ENCODE measurements at regions not wholly inside any gene's neighbourhood (a gene's known extent, or its start where the extent isn't known, plus 50 kb on each side); places are given as distances from the start of the nearest gene placed in this dataset.
A peak's percentile ranks its signal among the peaks of the same experiment; 100 is the strongest.
"Not testable (repeated sequence)": the region's sequence is repeated elsewhere in the genome, so short reads cannot be mapped to it uniquely, and the experiment has no call there.

DNA sequence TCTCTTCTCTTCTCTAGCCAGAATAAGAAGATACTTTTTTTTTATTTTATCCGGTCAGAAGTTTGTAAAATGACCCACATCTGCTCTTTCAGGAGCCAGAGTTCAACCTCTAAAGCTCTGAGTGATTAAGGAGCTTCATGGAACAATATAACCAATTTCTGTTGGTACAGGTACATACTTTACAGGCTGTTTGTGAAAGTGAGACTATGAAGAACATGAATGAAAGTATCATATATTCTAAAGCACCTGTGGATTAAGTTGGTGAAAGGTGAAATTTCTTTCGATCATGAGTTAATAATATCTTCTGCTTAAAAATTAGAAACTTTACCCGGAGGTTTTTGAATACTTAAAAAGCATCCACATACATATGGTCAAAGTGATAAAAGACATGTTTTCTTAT is 65.2 kb downstream of the DMRT2 start:
- no peak for DNase-seq (ENCODE audit: low read depth)

DNA sequence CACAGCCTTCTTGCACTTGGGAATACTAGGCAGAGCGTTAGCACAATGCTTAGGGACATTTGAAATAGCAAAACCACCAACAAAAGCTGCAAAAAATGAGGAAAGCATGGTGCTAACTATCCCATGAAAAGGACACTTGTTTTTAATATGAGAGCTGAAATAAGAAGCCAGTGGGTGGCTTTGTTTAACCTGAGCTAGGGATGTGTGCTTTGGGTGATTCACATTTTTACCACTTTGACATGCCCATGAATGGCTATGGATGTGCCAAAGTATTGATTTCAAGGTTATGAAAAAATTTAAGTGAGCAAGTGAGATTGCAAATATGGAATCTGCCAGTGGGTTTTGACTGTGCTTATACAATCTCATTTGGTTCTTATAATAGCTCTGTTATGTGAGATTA is 67.3 kb downstream of the DMRT2 start:
- DNase-seq (ENCODE audit: low read depth): no peak

DNA sequence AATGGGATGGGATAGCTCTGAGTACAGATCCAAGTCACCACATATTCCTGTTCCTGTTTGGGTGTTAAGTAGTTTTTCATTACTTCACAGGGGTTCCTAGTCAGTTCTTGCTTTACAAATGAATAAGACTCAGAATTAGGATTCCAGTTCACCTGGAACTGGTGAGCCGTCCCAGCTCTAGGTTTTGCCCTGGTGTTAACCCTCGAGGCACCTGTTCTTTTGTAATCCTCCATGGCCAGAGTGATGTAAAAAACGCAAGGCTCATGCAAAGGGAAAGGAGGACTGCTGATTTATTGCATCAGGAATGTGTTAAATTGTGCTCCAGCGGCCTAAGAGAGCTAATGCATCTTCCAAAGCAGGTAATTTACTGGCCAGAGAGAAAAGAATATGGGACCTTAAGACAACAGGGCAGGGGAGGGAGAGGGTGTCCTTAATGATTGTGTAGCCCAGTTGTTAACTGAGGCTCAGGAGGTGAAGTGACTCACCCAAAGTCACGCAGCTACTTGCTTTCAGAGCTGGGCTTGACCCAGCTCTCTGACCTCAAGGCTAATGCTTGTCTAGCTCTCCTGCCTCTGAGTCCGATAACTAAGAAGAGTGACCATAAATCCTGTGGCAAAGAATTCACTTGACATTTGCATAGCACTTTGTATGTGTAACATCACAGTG is 70.5 kb downstream of the DMRT2 start:
- DNase-seq (ENCODE audit: low read depth): no peak

DNA sequence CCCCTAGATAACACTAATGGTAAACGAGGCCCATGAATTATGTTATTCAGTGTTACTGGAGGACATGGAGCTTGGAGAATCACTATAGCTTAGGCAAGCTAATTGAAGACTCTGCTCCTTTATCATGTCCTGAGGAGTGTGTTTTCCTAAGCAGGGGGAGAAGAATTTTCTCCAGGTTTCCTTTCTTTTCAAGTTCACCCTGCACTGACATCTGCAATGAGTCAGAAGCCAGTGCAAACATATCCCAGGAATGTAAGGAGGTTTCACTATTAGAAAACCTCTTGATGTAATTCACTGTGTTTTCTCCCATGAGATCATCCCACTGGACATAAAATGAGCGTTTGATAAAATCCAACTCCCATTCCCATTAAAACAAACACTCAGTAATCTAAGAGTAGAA is 75.6 kb downstream of the DMRT2 start:
- peak; percentile 81 for DNase-seq (ENCODE audit: low read depth)

DNA sequence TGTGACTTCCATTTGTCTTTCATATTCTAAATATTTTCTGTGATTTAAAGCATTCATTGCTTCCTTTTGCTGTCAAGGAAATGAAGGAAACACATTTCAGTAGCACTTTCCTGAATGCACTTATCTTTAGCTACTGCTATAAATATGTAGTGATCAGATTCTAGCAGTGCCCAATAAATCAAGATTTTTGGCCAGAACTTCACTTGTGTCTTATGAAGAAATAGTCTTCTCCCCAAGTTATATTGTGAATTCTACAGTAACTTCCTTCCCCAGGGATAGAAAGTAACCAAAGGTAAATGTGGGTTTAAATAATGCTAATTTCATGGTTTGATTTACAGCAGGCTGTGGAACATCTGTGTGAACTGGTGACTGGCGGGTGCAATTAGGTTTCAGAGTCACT is 77.9 kb downstream of the DMRT2 start:
- no peak for DNase-seq (ENCODE audit: low read depth)

DNA sequence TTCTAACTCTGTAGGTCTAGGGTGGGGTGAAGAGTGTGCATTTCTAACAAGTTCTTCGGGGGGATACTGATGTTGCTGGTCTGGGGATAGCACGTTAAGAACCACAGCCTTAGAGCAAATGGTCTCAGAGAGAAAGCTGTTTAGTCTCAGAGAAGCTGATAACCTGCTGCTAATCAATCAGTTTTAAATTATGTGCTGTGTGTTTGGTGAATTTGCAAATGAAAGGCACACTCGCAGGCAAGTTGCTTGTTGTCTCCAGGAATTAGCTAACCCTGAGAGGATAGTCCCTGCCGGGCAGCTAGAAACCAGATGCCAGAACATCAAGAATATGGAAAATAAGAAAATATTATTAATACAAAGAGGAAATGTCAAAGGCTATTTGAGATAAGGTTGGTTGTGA is 79.2 kb downstream of the DMRT2 start:
- no peak for DNase-seq (ENCODE audit: low read depth)

DNA sequence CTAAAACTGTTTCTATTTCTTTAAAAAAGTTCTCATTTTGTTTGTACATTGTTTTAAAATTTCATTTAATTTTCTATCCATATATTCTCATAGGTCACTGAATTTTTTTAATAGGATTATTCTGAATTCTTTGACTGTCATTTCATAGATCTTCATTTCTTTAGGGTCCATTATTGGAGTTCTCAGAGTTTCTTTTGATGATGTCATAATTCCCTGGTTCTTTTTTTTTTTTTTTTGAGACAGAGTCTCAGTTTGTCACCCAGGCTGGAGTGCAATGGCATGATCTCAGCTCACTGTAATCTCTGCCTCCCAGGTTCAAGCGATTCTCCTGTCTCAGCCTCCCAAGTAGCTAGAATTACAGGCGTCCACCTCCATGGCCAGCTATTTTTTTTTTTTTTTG is 89.9 kb downstream of the DMRT2 start:
- DNase-seq (ENCODE audit: low read depth): no peak

DNA sequence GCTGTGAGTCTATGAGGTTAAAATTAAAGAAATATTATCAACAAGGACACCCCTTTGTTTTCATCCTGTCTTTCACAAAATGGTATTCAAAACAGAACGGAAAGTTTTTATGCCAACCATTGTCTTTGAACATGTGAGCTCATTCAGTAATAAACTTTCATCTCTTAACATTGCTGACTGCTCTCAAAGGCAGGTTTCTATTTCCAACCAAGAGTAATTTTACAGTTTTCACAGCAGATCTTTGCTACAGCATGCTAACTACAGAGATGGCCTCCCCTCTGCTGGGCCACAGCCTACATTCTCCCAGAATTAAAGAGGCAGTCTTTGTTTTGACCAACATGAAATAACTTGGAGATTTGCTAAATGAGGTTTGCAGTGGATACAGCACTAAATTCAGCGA is 101.5 kb downstream of the DMRT2 start:
- DNase-seq (ENCODE audit: low read depth): no peak

DNA sequence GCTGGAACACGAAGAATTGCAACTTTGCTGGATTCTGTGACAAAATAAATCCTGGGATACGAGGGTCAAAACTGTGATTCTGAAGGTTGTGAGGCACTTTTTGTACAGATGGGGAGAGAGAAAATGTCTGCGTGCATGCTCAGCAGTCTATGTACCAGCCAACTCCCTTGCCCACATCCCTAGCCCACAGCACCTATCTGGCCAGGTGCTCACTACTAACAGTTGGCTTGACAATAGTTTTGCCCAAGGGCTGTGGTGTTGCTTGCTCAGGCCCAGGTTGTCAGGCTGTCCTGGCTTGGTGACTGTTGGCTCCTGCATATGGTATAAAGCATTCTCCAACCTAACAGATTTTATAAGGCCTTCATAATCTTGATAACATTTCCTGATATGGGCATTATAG is 102.0 kb downstream of the DMRT2 start:
- no peak for DNase-seq (ENCODE audit: low read depth)

DNA sequence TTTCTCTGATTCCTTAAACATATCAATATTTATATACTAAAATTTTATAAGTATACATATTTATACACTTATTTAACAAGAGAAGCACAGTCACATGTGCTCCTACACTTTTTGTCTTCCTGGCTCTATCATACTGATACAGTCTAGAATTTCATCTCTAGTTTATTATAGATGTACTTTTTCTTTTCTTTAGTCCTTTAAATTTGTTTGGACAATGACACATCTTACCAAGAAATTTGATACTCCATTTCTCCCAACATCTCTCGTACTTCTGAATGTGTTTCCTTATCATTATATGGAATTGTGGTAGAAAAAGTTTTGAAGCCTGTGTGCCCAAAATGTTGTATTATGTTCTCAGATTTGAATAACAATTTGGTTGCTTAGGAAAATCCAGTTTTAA is 104.6 kb downstream of the DMRT2 start:
- DNase-seq (ENCODE audit: low read depth): no peak

DNA sequence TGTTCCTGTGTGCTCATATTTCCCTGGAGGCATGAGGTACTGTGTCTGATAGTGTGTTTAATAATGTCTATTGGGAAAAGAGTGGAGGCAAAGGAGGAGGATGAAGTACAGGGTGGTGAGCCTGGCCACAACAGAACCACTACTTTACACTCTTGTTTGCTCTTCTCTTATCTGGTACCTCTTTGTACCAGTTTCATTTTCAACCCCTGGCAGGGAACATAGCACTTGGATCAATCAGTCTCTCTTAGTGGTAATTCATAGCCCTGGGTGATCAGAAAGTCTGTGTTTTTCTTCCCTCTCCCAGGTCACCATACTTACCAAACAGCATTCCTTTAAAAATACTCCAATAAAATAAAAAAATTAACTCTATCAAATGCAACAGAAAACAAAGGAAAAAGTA is 105.4 kb downstream of the DMRT2 start:
- DNase-seq (ENCODE audit: low read depth): no peak

DNA sequence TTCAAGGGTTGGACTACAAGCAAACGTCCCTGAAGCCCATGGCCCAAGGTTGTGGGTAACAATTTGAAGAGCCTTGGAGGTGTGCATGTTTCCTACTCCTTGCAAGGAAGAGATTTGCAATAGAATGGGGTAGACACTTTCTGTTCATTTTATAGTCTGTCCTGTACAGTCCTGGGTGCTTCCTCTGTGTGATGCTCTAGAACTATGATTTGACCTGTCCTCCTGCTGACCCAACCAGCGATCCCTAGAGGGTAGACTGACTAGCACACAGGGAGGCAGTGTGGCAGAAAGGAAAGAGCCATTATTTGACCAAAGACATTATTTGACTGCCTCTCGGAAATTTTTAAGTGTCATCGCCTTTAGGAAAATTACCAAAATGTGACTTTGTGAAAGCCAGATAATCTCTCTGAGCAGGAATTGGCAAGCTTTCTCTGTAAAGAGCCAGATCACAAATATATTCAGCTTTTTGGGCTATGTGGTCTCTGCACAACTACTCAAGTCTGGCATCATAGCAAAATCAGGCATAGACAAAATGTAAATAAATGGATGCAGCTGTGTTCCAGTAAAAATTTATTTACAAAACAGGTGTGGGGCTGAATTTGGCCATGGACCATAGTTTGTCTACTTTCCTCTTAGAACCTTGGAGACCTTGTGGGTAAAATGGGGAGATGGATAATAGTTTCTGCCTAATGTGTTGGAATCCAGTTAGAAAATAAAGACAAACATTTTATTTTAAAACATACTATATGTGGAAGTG is 106.8 kb downstream of the DMRT2 start:
- no peak for DNase-seq (ENCODE audit: low read depth)

DNA sequence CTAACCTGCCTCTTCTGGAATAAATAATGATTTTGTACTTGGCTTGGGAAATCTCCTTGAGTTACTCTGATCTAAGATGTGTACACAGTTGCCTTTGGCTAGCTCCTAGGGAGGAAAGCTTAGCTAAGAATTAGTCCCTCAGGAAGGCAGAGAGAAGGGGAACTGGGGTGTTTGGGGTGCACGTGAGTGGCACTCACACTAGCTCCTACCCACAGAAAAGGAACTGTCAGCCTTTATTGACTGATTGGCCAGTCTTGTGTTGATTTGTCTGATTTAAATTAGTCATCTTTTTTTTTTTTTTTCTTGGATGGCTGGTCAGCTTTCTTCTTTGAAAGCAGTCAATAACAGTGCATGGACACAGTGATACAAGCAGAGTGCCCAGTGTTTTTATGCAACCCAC is 107.7 kb downstream of the DMRT2 start:
- no peak for DNase-seq (ENCODE audit: low read depth)

DNA sequence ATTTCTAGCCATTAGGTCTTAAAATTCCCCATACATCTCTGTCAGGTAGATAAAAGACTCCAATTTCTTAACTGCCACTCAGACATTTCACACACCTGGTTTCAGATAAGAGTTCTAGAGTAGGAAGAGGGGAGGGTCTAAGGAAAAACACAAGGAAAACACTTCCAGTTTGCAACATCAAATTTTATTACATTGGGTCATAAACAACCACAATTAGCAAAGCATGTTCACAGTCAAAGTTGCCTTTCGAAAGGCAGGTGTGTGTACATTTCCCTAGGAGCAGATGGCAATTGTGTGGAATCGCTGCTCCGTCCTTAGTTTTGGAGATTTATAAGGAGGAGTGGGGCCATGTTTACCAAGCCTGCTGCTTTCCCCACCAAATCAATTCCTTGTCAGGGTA is 120.8 kb downstream of the DMRT2 start:
- no peak for DNase-seq (ENCODE audit: low read depth)

DNA sequence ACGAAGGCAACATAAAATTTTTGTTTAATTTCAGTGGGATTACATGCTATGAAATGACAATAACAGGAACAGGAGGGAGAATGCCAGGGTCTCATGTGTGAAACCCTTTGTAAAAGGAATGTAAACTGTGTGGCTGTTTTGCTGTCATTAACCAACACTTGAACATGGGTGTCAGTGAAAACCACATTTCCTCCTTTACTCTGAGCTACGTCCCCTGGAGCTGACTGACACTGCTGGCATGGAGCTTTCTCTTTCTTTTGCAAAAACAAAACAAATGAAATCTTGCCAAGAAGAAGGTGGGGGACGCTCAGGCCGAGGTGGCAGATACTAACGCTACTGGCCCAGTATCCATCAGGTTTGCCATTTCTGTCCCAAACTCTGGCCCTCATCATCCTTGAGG is 121.4 kb downstream of the DMRT2 start:
- DNase-seq (ENCODE audit: low read depth): peak; percentile 50

DNA sequence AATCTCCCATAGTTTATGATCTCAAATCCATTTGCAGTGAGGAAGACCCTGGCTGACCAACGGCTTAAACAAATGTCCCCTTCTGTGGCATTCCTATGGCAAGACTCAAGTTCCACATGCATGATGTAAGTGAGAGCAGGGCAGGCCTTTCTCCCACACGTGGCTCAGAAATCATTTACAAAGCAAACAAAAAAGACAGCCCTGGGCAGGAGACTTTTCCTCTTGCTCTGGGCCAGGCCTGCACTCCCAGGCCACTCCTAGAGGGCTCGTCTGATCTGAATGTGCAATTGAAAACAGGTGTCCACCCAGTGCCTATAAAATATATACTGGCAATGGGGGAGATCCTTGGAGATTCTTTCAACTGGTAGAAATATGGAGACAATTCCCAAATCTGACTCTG is 123.1 kb downstream of the DMRT2 start:
- DNase-seq (ENCODE audit: low read depth): peak; percentile 72

DNA sequence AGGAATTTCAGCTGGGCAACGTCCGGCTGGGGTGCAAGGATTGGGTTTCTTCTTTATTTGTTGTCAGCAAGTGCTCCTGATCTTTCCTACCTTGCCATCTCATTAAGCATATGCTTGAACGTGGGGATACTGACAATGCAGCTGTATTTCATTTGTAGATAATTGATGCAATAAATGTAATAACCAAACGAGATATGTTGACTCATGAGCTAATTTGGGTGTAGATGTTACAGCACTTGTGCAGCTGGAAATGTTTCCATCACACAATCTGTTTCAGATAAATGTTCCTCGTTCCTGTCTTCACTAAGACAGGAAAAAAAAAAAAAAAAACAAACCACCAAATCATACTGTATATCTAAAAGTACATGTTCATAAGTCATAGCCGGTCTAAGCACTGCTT is 123.8 kb downstream of the DMRT2 start:
- DNase-seq (ENCODE audit: low read depth): no peak

DNA sequence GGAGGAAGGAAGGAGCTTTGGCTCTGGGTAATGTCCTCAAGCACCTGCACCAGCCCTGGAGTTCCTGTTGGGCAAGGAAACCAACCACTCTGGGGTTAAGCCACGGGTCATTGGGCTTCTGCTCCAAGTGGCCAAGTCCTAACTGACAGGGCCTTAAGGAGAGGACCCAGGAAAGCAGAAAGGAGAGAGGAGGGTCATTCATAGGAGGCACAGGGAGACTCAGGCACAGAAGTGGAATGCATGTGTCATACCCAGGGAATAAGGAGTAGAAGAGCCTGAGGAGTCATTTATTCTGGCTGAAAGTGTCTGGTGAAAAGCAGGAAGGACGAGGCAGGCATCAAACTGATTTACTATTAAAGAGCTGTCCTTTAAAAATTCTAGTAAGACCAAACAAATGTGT is 129.2 kb downstream of the DMRT2 start:
- no peak for DNase-seq (ENCODE audit: low read depth)

DNA sequence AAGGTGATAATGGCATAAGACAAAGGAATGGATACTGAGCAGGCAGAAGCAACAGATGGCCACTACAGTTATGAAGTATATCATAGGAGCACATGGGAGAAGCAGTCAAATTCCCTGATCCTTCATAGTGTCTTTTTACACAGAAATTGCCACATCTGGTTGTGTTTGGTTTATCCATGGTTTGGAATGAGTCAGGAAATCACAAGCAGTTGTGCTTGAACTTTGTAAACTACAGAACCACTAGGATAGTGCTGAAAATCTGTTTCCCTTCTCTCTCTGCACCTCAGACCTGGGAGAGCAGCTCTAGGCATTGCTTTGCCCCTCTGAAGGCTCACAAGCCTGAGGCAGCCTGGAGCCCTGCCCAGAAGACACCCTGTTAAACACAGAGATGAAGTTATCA is 134.0 kb downstream of the DMRT2 start:
- DNase-seq (ENCODE audit: low read depth): no peak

DNA sequence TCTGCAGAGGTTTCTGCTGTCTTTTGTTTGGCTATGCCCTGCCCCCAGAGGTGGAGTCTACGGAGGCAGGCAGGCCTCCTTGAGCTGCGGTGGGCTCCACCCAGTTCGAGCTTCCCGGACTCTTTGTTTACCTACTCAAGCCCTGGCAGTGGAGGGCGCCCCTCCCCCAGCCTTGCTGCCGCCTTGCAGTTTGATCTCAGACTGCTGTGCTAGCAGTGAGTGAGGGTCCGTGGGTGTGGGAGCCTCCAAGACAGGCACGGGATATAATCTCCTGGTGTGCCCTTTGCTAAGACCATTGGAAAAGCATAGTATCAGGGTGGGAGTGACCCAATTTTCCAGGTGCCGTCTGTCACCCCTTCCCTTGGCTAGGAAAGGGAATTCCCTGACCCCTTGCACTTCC is 137.0 kb downstream of the DMRT2 start:
- DNase-seq (ENCODE audit: low read depth): not testable (repeated sequence)

DNA sequence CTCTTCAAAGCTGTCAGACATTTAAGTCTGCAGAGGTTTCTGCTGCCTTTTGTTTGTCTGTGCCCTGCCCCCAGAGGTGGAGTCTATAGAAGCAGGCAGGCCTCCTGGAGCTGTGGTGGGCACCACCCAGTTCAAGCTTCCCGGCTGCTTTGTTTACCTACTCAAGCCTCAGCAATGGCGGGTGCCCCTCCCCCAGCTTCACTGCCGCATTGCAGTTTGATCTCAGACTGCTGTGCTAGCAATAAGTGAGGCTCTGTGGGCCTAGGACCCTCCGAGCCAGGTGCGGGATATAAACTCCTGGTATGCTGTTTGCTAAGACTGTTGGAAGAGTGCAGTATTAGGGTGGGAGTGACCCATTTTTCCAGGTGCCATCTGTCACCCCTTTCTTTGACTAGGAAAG is 145.5 kb downstream of the DMRT2 start:
- DNase-seq (ENCODE audit: low read depth): not testable (repeated sequence)

DNA sequence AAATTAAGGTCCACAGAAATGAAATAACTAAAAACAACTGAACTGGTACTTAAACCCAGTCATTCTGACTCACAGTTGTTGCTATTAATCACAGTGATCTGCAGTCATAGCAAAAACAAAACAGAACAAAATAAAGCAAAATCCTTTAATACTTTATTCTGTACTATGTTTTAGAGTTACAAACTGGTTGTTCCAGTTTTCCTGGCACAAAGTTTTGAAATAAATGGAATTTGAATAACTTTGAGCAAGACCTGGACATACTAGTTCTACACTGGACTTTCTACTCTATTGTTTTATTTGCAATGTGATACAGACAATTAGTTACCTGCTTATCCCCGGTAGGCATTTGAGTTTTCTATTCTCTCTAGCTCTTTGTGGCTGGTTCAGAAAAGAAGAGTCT is 147.9 kb downstream of the DMRT2 start:
- no peak for DNase-seq (ENCODE audit: low read depth)

DNA sequence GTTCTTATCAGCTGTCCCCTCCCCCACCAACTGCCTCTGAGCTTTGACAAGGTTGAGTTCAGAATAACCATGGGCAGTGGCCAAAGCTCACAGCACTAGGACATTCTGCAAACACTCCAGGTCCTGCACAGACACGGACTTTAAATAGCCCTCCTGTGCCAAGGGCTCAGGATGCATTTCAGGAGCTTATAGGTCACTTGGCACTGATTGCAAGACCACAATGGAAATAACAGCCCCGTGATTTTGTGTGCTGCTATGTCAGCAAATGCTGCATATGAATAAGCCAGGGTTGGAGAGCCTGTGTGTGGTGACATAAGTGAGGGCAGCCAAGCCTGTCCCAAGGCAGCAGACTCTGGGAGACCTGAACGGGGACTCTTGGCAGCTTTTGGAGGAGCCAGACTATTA is 150.7 kb downstream of the DMRT2 start:
- DNase-seq (ENCODE audit: low read depth): no peak

DNA sequence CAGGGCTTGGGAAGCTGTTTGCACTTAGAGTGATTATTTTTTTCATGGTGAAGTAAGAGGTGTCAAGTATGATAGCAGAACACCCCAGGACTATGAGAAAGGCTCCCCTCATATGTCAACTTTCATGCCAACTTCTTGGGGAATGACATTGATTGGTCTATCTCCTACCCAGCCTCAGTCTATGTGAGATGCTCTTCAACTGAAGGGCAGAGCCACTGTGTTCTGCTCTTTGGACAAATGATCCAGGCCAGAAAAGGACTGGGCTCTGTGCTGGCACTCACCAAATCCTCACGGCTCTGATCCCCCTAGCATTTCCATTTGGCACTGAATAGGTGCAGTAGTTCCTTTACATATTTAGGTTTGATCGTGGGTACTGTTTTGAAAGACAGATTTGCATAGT is 151.1 kb downstream of the DMRT2 start:
- DNase-seq (ENCODE audit: low read depth): no peak
